ENCODE measurements at regions not wholly inside any gene's neighbourhood (a gene's known extent, or its start where the extent isn't known, plus 50 kb on each side); places are given as distances from the start of the nearest gene placed in this dataset.

GRCh38 chr11:8772571-8773519 lies 90.3 kb downstream of the RPL27A start:
- TF ChIP-seq NFIC (IDR thresholded peaks at IDR 0.05; ENCODE audit: borderline replicate concordance) (no peak), EP300 (IDR thresholded peaks at IDR 0.05; ENCODE audit: borderline replicate concordance in 1 of 2, low read depth in 1 of 2, low read length in 1 of 2) (no peak), USF2 (IDR thresholded peaks at IDR 0.05; ENCODE audit: borderline replicate concordance, low read depth, low read length) (no peak), MAX (IDR thresholded peaks at IDR 0.05; ENCODE audit: low read depth) (no peak), GATA2 (CRISPR knock-in tag; IDR thresholded peaks at IDR 0.05) (no peak), RFX5 (IDR thresholded peaks at IDR 0.05; ENCODE audit: low read length) (no peak), NRF1 (IDR thresholded peaks at IDR 0.05; ENCODE audit: low read depth, low read length) (no peak), CHD2 (IDR thresholded peaks at IDR 0.05; ENCODE audit: low read length, partially characterized antibody) (no peak)
- TF ChIP-seq, protein P1, sequence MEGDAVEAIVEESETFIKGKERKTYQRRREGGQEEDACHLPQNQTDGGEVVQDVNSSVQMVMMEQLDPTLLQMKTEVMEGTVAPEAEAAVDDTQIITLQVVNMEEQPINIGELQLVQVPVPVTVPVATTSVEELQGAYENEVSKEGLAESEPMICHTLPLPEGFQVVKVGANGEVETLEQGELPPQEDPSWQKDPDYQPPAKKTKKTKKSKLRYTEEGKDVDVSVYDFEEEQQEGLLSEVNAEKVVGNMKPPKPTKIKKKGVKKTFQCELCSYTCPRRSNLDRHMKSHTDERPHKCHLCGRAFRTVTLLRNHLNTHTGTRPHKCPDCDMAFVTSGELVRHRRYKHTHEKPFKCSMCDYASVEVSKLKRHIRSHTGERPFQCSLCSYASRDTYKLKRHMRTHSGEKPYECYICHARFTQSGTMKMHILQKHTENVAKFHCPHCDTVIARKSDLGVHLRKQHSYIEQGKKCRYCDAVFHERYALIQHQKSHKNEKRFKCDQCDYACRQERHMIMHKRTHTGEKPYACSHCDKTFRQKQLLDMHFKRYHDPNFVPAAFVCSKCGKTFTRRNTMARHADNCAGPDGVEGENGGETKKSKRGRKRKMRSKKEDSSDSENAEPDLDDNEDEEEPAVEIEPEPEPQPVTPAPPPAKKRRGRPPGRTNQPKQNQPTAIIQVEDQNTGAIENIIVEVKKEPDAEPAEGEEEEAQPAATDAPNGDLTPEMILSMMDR (IDR thresholded peaks at IDR 0.05) = no peak
- TF ChIP-seq, protein P2, sequence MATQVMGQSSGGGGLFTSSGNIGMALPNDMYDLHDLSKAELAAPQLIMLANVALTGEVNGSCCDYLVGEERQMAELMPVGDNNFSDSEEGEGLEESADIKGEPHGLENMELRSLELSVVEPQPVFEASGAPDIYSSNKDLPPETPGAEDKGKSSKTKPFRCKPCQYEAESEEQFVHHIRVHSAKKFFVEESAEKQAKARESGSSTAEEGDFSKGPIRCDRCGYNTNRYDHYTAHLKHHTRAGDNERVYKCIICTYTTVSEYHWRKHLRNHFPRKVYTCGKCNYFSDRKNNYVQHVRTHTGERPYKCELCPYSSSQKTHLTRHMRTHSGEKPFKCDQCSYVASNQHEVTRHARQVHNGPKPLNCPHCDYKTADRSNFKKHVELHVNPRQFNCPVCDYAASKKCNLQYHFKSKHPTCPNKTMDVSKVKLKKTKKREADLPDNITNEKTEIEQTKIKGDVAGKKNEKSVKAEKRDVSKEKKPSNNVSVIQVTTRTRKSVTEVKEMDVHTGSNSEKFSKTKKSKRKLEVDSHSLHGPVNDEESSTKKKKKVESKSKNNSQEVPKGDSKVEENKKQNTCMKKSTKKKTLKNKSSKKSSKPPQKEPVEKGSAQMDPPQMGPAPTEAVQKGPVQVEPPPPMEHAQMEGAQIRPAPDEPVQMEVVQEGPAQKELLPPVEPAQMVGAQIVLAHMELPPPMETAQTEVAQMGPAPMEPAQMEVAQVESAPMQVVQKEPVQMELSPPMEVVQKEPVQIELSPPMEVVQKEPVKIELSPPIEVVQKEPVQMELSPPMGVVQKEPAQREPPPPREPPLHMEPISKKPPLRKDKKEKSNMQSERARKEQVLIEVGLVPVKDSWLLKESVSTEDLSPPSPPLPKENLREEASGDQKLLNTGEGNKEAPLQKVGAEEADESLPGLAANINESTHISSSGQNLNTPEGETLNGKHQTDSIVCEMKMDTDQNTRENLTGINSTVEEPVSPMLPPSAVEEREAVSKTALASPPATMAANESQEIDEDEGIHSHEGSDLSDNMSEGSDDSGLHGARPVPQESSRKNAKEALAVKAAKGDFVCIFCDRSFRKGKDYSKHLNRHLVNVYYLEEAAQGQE (IDR thresholded peaks at IDR 0.05; ENCODE audit: low read depth, low read length) = no peak
